GM19043 (cell line): ENCODE measurements at regions not wholly inside any gene's neighbourhood (a gene's known extent, or its start where the extent isn't known, plus 50 kb on each side); places are given as distances from the start of the nearest gene placed in this dataset.
"Not testable (repeated sequence)": the region's sequence is repeated elsewhere in the genome, so short reads cannot be mapped to it uniquely, and the experiment has no call there.

Experiments
- ATAC-seq: cut with Tn5 transposase; IDR thresholded peaks from one replicate; pipeline ENCODE4 v1.9.1; 2021; ENCODE audit warnings: low read depth; ENCODE audit not compliant: unreplicated experiment

DNA sequence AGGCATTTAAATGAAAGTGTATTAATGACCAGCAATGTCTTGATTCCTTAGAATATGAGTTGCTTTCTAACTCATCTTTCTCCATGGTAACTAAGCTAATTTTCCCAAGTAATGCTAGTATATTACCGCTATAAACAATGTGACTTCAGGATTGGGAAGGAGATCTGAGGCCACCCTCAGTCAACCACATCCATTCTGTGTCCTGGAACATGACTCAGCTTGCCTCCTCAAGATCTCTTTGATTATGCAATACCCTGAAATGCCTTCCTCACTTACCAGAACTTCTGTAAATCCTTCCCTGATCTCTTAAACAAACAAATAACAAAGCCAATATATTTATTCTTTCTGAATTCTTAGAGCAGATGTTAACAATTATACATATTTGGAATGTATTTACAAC is 1495.5 kb downstream of the PCDH18 start:
- ATAC-seq, result no peak

GRCh38 chr4:136032391-136032790 is 1499.9 kb downstream of the PCDH18 start:
- no peak for ATAC-seq

DNA sequence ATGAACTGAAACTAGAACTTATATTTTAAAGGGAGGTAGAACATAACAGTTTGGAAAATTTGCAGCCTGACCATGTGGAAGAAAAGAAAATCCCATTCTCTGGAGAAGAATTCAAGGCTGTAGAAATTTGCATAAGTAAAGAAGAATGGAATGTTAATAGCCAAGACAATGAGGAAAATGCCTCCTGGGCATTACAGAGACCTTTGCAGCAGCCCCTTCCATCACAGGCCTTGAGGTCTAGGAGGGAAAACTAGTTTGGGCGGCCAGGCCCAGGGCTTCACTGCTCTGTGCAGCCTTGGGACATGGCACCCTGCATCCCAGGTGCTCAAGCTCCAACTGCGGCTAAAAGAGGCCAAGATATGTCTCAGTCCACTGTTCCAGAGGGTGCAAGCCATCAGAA is 1506.8 kb downstream of the PCDH18 start:
- ATAC-seq, result no peak

- no peak for ATAC-seq
Measured at GRCh38 chr4:136017556-136017955, 1514.7 kb downstream of the PCDH18 start.

- no peak for ATAC-seq
Measured at GRCh38 chr4:136012220-136012619, 1520.1 kb downstream of the PCDH18 start.

DNA sequence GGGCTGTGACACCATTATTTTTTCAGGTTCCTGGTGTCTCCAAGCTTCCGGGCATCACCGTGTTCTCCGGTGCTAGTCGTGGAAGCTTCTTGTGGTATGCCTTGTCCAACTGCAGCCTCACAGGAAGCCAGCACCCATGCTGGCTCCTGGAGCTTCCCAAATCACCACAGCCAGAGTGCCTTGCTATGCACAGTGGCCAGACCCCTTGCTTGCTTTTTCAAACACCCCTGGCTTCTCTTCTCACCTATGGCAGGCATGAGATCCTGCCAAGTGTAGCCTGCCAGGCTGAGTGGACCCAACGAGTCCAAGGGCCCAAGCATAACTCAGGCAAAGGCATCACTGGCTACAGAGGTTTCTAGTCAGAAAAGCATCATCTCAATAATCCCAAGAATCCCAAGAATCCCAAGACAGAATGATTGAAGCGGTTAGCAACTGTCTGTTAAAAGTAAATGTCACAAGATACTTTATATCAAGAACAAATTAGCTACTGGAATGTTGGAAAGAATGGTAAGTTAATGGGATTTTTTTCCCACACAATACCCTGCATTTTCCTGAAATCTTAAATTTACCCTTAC is 1522.9 kb downstream of the PCDH18 start:
- no peak for ATAC-seq

DNA sequence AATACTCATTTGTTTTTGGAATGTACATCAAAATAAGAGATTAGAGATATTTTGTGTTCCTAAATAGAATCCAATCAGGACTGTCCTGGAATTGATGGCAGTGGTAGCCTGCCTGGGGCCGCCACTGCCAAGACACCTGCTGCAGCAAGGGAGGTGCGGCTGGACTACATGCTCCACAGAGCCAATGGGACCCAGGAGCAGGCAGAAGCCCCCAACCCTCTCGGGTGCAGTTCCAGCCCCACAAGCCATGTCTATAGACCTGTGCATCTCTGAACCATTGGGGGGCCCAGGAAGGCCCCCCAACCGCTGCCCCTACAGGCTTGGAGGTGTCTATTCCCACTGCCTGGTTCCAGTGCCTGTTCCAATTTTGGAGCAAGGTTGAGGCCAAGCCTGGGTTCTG is 1524.3 kb downstream of the PCDH18 start:
- ATAC-seq, result no peak

- ATAC-seq, result no peak
Measured at GRCh38 chr4:136002316-136002715, 1530.0 kb downstream of the PCDH18 start.

DNA sequence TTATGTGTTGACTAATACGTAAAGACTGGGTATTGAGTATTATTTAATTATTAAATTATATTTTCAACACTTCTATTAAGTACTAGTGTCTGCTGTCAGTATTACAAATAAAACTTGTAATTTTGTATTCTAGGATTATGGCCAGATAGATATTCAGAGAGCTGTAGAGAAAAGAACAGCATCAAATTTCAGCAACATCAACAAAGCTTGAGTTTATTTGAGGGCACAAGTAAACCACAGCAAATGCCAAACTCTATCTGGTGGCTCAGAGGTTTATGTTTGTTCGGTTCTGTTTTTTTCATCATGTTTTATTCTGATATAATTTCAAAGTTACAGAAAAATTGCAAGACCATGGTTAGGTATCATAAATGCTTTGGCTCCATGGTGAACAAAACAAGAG is 1530.5 kb downstream of the PCDH18 start:
- no peak for ATAC-seq

DNA sequence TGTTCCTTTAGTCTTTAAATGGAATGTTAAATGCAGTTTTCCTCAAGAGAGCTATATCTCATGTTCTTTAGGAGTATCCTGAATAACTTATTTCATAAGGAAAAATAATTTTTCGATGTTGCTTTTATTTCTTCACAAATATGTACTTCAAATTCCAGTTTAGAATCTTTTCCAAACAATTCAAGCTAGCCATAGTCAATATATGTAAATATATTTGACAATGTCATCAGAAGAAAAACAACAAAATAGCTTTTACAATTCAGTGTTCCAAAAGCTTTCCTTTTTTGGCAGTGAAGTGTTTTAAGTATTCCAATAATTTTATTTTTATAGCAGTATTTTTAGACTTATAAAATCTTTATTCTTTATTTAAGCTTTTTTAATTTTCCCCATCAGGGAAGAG is 1532.0 kb downstream of the PCDH18 start:
- no peak for ATAC-seq

- no peak for ATAC-seq
Measured at GRCh38 chr4:135994360-135994759, 1537.9 kb downstream of the PCDH18 start.

GRCh38 chr4:135976860-135977259 is 1555.4 kb downstream of the PCDH18 start:
- ATAC-seq, result no peak

DNA sequence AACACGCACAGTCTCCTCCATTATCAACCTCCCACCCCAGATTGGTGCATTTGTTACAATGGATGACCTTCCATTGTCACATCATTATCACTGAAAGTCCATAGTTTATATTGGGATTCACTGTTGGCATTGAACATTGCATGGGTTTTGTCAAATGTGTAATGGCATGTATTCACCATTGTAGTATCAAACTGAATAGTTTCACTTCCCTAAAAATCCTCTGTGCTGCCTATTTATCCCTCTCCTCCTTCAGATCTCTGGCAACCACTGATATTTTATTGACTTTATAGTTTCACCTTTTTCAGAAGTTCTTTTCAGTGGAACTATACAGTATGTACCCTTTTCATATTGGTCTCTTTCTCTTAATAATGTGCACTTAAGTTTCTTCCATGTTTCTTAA is 1565.4 kb downstream of the PCDH18 start:
- no peak for ATAC-seq

- ATAC-seq, result no peak
Measured at GRCh38 chr4:135963009-135963408, 1569.3 kb downstream of the PCDH18 start.

- ATAC-seq, result no peak
Measured at GRCh38 chr4:135949931-135950330, 1582.4 kb downstream of the PCDH18 start.

DNA sequence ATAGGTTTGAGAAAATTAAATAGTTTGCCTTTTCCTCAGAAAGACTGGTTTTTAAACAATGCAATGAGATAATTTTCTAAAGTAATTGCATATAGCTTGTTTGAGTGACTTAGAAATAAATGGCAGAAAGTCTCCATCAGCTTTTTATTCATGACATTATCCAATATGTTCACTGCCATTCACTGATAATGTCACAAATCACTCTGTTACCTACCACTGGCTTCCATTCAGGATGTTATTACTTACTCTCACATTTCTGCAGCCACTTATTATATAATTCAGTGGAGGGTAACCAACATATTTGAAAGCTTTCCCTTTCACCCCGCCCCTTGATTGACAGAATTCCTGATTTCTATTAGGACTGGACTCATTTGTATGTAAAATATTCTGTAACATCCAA is 1583.5 kb downstream of the PCDH18 start:
- no peak for ATAC-seq

GRCh38 chr4:135941671-135942070 is 1590.6 kb downstream of the PCDH18 start:
- no peak for ATAC-seq

GRCh38 chr4:135934026-135934425 is 1598.3 kb downstream of the PCDH18 start:
- ATAC-seq, result no peak

DNA sequence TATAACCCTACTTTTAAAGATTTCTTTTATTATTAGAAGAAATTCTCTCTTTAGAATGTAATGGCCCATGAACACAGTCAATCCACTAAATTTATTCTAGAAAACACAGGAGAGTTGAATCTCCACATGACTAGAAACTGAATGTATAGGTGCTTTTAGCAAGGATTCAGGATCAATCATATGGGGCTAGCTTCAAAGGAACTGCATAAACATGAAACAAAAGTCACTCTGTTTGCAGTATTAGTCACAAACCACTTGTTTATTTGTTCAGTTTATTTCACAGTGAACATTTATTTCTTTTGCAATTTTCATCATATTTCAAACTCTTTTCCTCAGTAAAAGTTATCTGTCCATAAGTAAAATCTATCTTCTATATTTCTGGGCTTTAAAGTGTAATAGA is 1604.6 kb downstream of the PCDH18 start:
- ATAC-seq, result no peak

DNA sequence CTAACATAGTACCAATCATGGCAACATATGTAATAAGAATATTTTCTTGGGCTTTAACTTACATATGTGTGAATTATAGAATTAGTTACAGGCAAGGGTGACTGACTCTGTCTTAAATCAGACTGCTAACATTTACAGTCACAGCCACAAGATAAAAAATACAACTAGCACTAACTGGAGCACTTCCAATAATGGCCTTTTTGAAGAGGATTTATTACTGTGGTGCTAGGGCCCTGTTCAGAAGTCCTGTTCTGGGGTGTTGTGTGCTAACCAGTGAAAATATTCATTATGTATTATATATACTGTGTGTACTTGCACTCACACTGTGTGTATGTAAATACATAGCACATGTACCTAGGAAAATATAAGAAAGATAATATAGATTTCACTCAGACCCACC is 1611.2 kb downstream of the PCDH18 start:
- ATAC-seq, result no peak

DNA sequence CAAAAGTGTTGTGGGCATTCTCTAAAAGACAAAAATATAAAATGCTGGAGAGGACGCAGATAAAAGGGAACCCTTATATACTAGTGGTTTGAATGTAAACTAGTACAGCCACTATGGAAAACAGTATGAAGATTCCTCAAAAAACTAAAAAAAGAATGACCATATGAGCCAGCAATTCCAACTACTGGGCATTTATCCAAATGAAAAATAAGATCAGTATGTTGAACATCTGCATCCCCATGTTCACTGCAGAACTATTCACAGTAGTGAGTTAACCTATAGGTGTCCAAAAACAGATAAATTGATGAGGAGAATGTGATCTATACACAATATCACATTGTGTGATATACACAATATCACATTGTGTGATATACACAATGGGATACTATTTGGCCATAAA is 1615.3 kb downstream of the PCDH18 start:
- no peak for ATAC-seq

GRCh38 chr4:135900956-135901355 is 1631.3 kb downstream of the PCDH18 start:
- ATAC-seq, result no peak

GRCh38 chr4:135864304-135864703 is 1662.7 kb upstream of the PABPC4L start:
- not testable (repeated sequence) for ATAC-seq
